GM20000 (cell line): ENCODE measurements at regions not wholly inside any gene's neighbourhood (a gene's known extent, or its start where the extent isn't known, plus 50 kb on each side); places are given as distances from the start of the nearest gene placed in this dataset.

Source experiments
- DNase-seq: peaks from one replicate; pipeline ENCODE4 v3.0.0; 2012; ENCODE audit warnings: low spot score
- CTCF ChIP-seq: IDR thresholded peaks from 2 replicates; pipeline ENCODE4 v1.5.1; 2012; ENCODE audit warnings: mild to moderate bottlenecking, control low read depth; ENCODE audit errors: extremely low read depth, missing control alignments

DNA sequence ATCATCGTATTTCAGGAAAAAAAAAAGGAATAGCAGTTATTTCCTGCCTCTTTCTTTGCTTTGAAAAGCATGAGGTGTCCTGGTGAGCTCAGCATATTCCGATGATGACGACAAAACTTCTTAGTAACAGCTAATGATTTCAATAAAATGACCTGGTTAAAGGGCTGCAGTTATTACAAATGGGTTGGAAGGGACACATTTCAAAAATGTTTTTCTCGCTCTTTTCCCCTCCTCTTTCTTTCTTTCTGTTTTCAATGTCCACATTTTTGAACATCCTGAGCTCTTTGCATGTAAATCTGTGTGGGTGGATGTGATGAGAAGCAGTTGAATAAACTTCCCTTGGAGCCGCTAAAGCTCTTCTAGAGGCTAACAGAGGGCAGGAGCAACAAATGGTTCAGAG is 186.8 kb upstream of the SLC27A6 start:
- TF ChIP-seq CTCF = no peak

DNA sequence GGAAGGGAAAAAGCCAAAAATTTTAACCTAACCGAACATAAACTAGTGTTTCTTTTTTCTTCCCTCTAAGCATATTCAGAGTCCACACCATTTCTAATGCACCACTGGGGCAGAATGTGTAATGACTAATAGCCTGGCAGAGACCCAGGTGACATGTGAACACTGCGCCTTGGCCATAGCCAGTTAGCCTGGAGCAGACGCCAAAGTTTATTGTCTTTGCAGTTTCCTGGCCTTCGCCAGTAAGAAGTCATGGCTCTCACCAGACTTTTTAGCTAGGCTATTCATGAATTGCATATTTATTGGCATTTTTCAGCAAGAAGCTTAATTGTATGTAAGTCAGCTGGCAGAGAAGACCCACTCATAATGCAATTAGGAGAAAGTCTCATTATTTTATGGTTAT is 182.8 kb upstream of the SLC27A6 start:
- DNase-seq = no peak
- no peak for TF ChIP-seq CTCF

More for the DNA sequence above, 186.8 kb upstream of the SLC27A6 start:
- DNase-seq = no peak

DNA sequence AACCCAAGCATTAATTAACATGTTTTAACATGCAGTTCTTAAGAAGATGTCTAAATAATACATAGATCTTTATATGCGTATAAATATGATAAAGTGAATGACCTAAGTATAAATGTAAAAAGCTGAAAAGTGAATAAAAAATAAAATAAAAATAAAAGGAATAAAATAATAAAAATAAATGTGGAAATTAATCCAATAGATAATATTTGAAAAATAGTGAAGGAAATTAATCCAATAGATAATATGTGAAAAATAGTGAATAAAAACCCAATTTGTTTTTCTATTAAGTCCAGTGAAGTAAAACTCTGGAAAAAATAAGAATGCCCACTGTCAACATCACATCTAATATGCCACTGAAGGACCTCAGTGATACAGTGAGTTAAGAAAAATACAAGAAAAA is 180.6 kb upstream of the SLC27A6 start:
- no peak for DNase-seq
- TF ChIP-seq CTCF = no peak

DNA sequence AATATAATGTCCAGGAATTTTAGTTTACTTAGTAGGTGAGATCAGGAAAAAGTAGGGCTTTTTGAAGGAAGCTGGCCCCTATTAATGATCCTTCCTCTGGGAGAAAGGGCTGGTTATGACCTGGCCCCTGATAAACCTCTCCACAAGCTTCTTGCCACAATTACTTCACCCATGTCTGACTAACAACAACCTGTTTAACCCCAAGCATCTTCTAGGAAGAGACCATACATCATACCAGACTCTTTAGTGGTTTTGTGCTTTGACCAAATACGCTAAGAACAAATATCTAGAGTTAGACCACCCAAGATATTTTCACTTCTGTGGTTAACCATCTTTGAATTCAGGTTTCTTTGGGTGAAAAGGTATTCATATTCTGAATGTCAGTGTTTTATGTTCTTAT is 174.0 kb upstream of the SLC27A6 start:
- no peak for DNase-seq

GRCh38 chr5:128796506-128796905 is 168.8 kb upstream of the SLC27A6 start:
- DNase-seq = no peak
- TF ChIP-seq CTCF = no peak

More for the DNA sequence above, 174.0 kb upstream of the SLC27A6 start:
- TF ChIP-seq CTCF = no peak

- TF ChIP-seq CTCF = no peak
- no peak for DNase-seq
Measured at GRCh38 chr5:128798871-128799270, 166.4 kb upstream of the SLC27A6 start.

- no peak for DNase-seq
- TF ChIP-seq CTCF = no peak
Measured at GRCh38 chr5:128799945-128800344, 165.3 kb upstream of the SLC27A6 start.
